NCI-H2081 (cell line): ENCODE measurements at regions not wholly inside any gene's neighbourhood (a gene's known extent, or its start where the extent isn't known, plus 50 kb on each side); places are given as distances from the start of the nearest gene placed in this dataset.
"Not testable (repeated sequence)": the region's sequence is repeated elsewhere in the genome, so short reads cannot be mapped to it uniquely, and the experiment has no call there.

Experiments
- DNase-seq, 2 experiments: peaks; one replicate each; lab custom pipeline; 2025; lab: John Stamatoyannopoulos, UW

DNA sequence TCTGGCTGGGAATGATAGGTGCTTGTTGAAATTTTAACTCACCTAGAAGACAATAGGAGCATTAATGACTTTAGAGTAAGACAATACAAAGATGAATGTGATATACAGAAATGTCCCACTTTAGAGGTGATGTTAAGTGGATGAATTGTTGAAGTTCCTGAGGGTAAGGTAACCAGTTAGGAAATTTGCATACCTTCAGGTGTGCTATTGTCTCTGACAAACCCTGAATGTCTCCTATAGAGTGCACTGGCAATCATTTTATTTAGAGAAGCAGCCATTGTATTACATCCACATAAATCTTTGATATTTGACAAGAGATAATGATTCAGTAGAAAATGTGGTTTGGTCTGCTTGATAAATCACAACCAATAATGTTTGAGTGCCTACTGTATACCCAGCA is 228.5 kb downstream of the RNF144A start:
- no peak for DNase-seq

DNA sequence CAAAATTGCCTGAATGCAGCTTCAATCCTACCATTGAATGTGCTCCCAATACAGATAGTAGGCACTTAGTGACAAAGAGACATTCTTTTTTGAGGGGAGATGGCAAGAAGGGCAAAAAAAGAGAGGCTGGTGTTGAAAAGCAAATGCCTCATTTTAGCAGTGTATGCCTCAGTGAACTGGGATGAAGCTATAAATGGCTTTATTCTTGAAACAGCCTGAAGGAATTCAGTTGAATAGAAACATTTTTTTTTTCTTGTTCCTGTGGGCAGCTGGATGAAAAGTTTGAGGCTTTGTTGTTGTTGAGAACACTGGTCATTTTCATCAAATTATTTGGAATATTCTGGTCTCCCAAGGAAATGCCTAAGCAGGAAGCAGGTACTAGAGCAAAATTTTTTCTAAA is 228.9 kb downstream of the RNF144A start:
- no peak for DNase-seq

DNA sequence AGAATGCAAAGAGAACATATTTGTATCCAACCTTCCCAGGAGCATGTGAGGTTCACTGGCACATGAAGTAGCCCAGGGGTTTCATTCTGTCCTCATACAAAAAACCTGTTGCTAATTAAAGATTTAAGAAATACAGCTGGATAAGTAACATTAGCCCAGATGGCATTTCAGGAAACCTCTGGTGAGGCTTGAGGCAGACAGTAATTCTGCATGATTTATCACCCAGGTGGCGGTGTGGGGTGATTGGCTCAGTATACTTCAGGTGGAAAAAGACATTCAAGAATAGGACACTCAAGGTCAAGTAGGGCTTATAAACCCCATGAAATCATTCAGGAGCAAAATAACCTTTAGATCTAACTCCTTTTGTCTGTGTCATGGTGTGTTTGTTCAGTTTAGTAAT is 237.4 kb downstream of the RNF144A start:
- DNase-seq, result no peak

DNA sequence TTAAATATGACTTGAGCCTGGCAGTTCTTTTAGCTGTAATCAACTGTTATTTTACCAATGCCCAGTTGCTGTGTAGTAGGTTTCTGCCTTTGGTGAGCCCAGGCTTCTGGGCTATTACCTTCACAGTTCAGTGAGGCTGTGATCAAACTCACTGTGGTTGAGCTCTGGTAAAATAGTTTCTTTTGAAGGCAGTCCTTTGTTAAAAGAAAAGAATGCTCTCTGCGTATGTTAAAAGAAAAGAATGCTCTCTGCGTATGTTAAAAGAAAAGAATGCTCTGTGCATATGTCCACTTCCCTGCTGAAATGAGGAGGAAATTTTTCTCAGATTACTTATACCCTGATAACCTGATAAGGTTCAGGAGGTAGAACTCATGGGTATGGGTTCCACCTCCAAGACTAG is 244.3 kb downstream of the RNF144A start:
- DNase-seq, result no peak

DNA sequence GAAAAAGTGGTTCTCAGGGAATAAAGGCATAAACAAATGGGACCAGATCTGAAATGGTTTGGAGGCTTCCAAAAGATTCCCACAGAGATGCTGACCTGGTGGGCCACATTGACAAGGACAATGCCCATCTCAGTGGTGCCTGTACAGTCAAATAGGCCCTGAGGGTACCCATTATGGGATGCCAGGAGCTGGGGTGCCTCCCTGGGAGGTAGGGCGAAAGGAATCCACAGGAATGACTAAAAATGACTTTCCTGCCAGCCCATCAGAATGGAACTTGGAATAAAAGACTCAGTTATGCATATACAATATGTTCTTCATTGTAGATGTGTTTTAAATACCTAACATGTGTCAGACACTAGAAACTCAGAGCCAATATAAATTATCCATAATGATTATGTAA is 248.5 kb downstream of the RNF144A start:
- no peak for DNase-seq

DNA sequence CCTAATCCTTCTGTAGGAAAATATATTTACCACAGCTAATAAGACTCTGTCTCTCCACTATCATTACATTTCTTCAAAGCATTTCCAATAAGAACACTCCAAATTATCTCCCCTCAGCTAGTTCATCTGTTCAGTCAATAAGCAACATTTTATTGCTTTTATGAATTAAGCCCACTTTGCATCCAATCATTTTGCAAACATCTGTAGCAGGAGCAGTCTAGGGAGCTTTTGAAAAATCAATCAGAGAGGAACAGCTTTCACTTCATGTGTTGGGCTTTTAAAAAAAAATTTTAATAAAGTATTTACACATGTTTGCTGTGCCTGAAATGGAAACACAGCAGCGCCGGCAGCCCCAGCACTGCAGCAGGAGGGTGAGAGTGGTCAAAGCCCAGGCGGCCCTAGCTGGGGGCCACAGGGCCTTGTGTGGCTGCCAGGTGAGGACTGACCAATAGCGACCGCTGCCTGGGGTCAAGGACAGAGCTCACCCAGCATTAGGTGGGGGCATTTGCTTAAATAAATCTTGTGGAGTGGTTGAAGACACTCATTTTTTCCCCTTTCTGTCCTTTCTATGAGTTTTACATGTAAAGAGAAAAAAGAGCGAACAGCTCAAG is 250.7 kb downstream of the RNF144A start:
- no peak for DNase-seq

DNA sequence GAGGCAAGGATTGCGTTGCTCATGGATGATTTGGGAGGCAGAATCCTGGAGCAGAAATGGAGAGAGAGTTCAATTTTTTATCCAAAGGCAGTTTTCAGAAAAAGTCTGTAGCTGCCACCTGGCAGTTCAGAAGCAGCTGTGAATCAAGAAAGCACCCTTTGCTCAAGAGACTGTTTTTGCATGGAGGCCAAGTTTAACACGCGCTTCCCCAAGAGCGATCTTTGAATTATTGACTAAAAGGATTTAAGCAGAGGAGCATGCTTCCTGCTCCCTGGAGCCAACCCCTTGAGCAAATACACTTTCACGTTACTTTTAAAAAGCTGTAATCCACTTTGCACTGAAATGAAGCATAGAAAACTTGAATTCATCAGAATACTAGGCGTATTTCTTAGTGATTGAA is 252.4 kb downstream of the RNF144A start:
- peak in 1 of 2 experiments; percentile 28 for DNase-seq

DNA sequence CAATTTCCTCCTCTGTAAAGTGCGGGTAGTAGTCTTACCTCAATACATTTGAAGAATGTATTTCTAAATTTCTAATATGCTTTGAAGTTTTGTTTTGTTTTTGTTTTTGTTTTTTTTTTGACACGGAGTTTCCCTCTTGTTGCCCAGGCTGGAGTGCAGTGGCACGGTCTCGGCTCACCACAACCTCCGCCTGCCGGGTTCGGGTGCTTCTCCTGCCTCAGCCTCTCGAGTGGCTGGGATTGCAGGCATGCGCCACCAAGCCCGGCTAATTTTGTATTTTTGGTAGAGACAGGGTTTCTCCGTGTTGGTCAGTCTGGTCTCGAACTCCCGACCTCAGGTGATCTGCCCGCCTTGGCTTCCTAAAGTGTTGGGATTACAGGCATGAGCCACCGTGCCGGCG is 261.8 kb downstream of the RNF144A start:
- DNase-seq, result not testable (repeated sequence)

DNA sequence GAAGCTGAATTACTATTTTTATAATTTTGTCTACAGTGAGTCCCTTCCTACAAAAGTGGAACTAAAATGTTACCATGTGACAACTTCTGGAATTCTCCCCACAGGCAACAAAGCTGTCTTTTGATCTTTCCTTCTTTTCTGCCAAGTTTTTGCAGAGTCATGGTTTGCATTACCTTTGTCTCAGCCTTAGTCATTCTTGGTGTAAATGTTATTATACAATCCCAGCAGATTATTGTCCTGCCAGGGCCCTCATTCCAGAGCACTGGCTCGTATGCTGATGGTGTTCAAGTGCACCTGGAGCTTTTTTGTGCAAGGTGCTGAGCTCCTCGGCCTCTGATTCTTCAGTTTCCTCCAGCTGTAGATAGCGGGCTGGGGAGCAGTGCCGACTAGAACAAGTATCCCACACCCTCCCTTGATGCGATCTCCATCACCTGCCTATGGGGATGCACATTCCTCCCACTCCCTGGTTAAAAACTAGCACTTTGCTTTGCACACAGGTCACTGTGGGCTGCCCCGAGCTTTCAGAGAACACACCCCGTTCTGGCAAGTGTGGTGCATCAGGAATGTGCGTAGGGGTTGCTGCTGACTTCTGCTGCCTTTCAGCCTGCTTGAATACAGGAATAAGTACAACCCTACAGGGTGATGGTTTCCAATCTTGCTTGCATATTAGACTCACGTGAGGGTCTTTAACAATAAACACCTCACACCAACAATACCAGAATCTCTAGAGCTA is 263.6 kb downstream of the RNF144A start:
- no peak for DNase-seq

DNA sequence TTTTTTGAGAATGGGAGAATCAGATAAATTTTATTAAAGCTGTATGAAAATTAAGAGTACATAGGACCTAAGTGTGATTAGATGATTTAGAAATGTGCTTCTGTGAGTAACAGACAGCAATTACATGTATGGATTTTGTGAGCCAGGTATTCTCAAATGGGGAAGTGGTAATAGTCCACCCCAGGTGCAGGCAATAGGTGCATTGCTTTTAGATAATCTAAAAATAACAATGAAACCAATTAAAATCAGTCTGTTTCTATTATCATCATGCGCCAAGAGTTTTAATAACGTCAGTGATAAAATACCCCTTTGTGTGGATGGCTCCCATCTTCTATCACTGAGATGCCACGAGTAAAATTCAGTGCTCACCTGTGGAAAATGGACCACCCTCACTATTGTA is 265.3 kb downstream of the RNF144A start:
- no peak for DNase-seq

DNA sequence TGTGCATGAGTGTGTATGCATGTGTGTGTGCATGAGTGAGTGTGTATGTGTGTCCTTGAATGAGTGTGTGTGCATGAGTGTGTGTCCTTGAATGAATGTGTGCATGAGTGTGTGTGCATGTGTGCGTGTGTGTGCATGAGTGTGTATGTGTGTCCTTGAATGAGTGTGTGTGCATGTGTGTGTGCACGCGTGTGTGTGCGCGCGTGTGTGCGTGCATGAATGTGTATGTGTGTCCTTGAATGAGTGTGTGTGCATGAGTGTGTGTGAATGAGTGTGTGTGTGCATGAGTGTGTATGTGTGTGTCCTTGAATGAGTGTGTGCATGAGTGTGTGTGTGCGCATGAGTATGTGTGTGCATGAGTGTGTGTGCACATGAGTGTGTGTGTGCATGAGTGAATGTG is 271.9 kb downstream of the RNF144A start:
- no peak for DNase-seq

DNA sequence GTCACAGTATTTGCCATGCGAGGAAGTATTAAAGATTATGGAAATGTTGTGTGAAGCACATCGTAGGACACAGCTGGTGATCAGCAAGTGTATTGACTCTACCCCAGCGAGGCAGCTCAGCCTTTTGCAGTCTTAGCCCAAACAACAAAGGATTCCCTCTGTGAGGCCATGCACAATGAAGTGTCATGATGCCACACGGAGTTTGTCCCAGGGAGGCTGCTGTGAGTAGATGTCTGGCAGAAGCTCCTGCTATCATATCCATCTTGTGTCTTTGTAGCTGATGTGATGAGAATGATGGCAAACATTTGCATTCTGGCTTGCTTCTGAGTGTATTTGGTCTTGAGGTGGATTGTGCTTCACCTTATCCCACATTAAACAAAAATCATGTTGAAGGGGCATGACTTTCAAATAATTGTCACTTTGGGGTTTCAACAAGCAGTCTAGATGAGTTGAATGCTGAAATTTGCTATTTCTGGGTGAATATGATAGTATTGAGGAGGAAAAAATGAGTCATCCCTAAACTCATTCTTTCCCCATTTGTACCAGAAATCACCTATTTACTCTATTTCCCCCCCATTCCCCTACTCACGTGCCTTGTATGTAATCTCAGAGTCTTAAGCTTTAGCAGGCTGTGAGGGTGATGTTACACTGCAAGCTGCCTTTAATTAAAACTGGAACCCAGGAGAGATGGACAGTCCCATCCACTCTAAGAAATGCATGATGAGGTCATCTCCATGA is 273.5 kb downstream of the RNF144A start:
- no peak for DNase-seq

DNA sequence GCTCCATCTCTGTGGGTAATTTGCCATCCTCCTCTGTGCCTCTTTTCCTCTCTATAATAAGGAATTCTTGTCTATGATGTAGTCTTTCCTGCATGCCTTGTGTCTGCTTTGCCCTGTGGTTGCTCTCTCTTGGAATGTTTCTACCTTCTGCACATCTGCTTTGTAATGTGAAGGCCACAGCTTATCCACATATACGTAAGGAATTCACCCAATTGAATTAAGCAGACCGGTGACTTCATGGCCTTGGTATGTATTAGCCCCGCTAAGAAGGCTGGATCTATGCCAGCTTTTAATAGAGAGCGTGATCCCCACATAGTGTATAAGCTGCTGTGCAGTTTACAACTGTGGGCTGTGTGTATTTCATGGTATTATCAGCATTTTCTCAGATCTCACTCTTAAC is 274.7 kb downstream of the RNF144A start:
- DNase-seq, result no peak

DNA sequence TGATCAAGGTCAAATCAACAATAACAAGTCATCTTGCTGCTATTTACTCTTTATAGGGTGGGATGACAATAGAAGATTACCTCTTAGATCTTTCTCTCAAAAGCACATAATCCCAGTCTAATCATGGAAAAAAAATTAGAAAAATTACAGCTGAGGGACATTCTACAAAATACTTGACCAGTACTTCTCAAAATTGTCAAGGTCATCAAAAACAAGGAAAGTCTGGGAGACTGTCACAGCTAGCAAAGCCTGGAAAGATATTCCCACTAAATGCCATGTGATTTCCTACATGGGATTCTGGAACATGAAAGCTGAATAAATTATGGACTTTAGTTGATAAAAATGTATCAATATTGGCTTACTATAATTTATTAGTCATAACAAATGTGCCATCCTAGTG is 276.2 kb downstream of the RNF144A start:
- no peak for DNase-seq

DNA sequence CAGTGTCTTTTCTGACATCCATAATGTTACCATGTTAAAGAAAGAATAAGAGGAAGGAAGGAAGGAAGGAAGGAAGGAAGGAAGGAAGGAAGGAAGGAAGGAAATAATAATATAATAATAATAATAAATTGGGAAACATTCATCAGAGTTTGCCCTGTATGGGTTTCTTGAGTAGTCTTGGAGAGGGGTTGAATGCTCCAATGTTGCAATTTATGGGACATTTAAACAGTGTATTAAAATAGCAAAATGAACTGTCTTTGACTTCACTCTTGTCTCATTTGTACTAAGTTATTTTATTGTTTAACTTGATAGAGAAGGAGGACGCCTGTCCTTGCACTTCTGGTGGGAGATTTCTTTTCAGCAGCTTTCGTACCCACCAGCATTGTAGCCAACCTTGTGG is 277.7 kb downstream of the RNF144A start:
- no peak for DNase-seq

DNA sequence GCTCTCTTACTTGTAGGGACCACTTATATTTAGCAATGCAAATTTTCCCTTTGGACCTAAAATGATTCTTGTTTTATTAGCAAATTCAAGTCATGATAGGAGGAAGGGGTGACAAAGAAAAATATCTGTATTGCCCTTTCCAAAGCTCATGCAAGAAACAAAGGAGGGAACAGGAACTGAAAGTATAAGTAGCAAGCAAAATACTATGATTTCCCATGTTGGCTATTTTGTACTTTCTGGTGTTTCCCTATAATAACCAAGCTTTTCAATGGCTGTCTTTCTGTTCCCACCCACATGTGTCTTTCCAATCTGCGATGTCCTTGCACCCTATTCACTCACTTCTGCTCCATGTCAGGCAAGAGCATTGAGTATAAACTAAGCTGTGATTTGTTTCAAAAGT is 279.7 kb downstream of the RNF144A start:
- DNase-seq, result no peak

DNA sequence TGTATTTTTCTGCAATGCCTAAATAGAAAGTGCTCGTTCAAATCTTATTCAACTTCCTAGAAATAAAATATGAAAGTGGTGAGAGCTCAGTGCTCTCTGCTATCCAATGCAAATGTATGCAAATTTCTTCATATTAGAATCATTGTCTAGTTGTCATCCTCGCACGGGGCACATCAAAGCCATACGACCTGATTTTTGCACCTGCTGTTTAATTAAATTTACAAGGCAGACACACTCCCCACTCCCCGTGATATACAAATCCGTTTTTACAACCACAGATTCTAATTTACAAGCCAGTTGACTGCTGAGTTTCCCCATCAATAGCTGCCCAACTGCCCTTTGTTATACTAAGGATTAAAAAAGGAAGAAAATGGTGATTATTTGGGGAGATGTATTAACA is 284.6 kb downstream of the RNF144A start:
- peak; percentile 10 to 60 for DNase-seq

DNA sequence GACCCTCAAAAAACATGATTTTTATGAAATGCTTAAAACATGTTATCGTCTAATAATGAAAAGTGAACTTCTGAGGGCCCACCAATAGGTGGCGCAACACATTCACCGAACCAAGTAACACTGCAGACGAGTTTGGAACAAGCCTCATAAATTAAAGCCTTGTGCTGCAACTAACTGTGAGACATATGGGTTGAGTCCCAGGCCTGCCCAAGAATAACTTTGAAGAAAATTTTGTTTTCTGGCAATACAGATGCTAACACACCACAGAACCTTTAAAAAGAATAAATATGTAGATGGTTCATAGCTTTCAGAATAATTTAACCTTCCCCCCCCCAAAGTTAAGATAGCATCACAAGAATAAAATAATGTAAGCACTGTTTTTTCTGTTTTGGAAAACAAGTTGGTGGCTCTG is 285.9 kb downstream of the RNF144A start:
- DNase-seq, result peak; percentile 72 to 88

DNA sequence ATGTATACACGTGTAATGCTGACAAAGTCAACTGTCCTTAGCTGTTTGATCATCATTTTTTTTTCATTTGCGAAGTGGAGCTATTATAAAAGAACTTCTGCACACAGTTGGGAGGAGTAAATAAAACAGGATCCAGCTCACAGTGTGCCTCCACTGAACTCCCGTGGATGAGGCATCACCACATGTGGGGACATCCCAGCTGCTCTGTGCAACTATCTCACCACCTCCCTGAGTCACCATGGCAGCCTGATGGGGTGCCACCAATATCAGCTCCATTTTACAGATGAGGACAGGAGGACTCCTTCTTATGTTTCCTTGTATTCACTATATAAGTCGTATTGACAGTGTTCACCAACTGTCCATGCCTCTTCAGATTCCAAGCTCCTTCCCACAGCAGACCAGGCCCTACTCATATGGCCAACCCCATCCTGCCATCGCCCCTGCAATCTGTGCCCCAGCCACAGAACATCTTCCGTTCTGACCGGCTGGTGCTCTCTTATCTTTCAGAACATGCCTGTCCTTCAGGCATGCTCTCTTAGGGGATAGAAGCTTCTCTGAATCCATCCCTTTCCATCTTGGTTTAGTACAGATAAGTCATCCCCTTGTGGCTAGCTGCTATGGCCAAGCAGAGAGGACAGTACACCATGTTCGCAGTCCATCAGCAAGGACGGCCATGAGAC is 288.1 kb downstream of the RNF144A start:
- DNase-seq, result peak; percentile 76 to 91

DNA sequence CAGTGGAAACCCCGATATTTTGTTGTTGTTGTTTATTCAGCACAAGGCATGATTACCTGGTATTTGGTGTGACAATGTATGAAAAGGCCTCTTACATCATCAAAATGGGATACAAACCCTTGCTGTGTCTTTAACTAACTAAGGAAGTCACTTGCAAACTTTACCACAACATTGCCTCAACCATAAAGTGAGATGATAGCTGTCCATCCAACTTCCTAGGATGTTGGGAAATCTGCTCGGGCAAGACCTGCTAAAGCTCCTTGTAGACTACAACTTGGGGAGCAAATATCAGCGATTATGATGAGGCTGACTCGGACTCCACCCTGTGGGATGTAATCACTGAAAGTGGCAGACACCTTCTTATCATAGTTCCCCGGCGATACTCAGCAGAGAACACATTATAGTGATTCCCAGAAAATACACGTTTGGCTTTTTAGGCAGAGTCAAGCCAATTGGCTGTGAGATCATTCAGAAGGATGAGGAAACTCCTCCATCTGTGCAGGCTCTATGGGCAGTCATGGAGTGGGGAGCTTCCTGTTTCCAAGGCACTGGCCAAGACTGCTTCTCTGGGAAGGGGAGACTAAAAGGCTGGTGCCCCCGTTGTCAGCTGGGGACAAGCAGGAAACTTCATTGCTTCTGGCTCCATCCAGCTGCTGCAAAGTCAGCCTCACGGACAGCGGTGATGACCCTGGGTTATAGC is 289.0 kb downstream of the RNF144A start:
- DNase-seq, result no peak

DNA sequence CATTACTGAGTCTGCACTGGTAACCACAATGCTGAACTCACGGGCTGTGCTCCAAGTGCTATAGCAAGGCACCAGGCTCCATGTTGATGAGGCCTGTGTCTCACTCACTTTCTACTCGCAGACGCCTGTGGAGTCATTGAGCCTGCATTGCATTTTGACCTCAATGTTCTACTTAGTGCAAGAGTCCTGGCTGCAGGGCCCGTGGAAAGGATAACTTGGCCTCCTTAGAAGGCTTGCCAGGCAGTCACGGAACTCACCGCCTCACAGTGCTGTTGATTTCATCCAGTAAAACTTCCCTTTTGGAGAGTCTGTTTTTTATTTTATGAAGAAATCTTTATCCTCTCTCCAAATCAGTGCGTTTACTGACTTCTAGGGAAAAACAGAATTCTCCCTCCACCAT is 290.4 kb downstream of the RNF144A start:
- DNase-seq, result no peak
